GM19035 (cell line): ENCODE measurements at regions not wholly inside any gene's neighbourhood (a gene's known extent, or its start where the extent isn't known, plus 50 kb on each side); places are given as distances from the start of the nearest gene placed in this dataset.
"Not testable (repeated sequence)": the region's sequence is repeated elsewhere in the genome, so short reads cannot be mapped to it uniquely, and the experiment has no call there.

Experiments
- ATAC-seq: cut with Tn5 transposase; IDR thresholded peaks from one replicate; pipeline ENCODE4 v1.9.1; 2021; ENCODE audit not compliant: unreplicated experiment

DNA sequence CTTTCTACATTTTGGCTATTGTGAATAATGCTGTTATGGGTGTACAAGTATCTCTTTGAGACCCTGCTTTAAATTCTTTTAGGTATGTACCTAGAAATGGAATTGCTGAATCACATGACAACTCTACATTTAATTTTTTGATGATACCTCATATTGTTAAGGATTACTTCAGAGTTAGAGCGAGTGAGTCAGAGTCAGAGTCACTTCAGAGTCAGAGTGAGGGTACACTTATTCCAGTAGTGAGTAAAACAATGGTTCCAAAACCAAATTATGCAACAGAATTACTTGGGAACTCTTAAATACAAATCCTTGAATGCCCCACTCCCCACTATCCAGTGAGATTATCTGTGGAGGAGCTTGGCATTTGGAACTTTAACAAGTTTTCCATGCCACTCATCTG is 50.3 kb upstream of the SNRK start:
- no peak for ATAC-seq

DNA sequence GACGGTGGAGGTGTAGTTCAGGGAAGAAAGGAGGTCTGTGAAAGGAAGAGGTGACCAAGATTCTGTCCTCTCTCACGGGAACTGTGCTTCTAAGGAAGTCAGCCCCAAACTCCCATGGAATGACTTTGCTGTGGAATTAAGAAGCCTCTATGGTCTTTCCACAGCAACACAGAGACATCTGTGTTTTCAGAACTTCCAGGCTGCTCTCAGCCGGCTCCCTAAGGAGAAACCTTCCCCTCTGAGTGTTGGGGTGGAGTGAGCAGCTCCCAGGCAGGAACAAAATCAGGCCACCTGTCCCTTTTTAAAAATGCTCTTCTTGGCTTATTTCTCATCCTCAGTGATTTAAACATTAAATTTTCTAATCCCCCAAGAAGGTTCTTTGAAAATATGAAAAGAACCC is 53.3 kb upstream of the SNRK start:
- ATAC-seq = no peak

DNA sequence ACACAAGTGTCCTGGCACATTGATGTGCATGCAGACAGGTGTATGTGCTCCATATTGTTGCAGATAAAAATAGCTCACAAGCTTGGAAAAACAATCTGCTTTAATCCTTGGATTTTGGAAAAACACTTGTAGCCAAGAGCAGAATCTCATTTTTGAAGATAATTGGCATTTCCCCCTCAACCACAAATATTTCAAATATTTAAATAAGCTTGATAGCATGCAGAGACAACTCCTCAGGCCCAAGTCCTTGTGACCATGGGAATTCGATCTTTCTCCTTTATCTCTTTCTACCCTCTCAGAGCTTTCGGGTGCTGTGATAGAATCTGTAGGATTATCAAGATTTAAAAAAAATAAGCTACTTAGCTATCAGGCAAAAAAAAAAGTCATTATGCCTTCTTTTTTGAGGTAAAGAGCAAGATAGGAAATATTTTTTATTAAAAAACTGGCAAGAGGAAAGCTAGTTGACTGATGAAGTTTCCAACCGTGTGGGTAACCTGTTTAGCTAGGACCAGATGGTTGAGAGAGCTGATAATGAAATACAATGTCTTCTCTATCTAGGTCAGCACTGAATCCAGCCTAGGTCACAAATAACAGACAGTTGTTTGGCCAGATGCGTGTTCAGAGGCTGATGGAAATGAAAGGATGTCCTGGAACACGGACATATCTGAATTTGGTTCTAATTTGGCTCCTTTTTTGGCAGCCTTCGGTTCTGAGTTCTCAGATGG is 54.9 kb upstream of the SNRK start:
- ATAC-seq = no peak

DNA sequence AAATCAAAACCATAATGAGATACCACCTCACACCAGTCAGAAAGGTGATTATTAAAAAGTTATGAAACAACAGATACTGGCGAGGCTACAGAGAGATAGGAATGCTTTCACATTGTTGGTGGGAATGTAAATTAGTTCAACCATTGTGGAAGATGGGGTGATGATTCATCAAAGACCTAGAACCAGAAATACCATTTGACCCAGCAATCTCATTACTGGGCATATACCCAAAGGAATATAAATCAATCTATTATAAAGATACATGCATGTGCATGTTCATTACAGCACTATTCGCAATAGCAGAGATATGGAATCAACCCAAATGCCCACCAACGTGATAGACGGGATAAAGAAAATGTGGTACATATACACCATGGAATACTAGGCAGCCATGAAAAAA is 56.5 kb upstream of the SNRK start:
- not testable (repeated sequence) for ATAC-seq

DNA sequence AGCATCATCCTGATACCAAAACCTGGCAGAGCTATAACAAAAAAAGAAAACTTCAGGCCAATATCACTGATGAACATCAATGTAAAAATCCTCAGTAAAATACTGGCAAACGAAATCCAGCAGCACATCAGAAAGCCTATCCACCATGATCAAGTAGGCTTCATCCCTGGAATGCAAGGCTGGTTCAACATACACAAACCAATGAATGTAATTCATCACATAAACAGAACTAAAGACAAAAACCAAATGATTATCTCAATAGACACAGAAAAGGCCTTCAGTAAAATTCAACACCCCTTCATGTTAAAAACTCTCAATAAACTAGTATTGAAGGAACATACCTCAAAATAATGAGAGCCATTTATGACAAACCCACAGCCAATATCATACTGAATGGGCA is 58.7 kb upstream of the SNRK start:
- ATAC-seq = not testable (repeated sequence)

DNA sequence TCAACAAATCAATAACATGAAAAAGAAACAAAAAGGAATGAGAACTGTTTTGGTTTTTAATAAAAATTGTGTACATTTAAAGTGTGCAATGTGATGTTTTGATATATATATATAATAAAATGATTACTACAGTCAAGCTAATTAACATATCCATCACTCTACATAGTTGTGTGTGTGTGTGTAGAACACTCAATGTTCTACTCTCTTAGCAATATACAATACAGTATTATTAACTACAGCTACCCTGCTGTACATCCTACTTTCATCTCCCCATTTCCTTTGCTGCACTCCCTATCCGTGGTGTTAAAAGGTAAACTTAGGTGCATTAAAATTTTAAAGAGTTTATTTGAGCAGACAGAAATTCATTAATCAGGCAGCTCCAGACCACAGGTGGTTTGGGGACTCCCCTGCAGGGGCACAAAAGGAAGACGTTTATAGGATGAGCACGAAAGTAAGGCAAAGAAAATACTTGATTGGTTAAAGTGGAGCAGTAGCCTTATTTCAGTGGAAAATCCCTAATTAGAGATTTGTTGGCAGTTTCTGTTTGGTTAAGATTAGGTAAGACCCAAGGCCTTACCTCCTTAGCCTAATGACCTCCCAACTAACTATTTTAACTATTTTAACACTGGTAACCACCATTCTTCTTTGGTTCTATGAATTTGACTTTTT is 61.8 kb upstream of the SNRK start:
- ATAC-seq = no peak

DNA sequence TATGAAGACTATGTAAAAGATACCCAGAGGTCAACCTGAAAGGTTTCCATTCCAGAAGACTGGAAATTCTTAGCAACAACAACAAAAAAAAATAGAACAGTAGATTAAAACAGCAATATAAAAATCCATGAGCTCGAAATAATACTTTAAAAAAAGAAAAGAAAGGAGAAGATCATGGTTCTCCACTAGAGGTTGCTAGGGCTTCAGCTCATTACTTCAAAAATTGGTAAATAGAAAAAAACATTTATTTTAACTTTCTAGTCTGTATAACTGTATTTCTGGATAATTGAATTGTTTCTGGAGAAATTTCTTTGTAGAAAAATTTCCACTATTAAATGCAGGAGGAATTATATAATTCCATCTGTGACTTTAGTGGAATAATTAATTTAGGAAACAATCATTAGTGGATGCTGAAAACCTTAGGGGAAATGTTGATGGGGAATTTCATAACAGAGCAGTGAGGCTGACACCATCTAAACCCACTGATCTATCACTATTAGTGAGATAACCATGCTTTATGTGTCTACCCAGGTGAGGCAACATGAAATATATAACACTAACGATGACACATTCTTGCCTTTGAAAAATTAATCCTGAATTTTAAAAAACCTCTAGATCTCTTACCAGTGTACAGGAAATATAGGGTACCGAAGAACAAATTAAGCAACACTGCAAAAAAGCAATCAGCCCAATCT is 62.5 kb upstream of the SNRK start:
- ATAC-seq = no peak

DNA sequence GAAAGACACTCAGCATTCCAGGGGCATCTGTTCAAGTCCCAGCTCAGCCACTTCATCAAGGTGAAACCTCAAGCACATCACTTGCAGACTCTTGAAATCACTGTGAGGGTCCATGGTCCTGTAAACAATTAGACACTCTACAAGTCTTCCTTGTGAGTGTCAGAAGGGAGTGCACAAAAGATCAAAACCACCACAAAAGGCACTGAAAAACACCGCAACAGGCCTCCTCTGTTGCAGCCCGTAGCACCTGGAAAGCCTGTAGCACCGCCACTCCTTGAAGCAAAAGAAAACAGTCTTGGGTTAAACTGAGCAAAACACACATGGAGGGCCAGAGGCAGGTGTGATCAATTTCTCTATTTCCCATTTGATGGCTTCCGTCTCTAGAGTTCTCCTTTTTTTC is 63.8 kb upstream of the SNRK start:
- no peak for ATAC-seq

DNA sequence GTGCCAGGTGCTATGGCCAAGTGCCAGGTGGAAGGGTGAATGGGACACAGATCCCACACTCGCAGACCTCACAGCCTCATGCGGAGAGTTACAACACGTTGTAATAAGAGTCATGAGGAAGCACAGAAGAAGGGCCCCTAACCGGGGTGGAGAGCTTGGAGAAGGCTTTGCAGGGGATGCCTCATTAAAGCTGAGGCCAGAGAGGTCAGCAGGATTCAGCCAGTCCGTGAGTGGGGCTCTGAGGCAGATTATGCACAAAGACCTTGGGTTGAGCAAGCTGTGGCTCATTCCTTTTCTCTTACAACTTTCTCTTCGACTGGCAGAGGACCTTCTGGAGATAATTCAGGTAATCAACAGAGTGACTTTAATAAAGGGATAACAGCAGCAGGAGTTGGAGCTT is 65.3 kb upstream of the SNRK start:
- ATAC-seq = no peak

DNA sequence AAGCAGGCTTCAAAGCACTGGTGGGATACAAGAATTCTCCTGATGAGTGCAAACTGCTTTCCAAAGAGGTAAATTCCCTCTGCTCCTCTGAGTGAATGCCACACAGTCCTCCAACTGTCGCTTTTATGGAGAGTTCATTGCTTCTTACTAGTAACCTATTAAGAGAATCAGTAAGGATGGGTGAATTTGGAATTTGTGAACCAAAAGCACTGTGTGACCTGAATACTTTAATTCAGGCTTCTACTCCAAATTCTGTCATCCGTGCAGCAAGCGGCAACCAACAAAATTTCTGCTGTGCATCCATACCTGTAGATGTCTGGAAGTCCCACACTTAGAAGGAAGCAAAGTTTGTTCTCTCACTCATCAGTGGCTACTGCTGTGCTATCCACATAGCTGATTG is 66.7 kb upstream of the SNRK start:
- no peak for ATAC-seq

DNA sequence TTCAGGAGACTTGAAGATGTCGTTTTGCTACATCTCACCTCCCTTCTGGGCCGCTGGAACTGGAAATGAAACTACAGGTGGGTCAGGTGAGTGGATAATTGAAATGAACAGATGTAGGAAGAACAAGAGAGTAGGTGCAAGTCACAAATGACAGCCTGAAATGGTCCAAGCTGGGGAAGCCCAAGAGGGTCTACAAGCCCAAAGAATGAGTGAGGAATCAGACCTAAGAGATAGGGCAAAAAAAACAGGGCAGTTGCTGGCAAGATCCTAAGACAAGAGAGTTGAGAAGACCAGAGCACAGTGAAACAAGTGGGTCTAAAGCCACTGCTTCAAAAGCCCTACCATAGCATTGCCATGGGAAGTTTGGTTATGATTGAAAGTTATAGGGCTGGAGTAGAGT is 67.4 kb upstream of the SNRK start:
- no peak for ATAC-seq

DNA sequence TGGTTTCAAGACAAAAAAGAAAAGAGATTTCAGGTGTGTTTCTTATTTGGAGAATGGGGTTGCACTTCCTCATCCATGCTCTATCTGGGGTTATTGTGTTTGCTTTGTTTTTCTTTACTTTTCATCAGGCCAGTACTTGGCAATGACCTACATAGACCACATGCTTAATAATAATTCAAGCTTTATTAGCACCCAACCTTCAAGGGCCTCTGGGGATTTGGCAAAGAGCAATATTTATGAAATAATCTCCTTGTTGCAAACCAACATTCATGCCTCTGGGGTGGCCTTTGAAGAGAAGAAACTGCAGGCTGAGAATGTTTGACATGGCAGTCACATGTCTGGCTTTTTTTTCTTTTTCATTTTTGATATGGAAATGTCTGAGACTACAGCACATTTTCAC is 68.2 kb upstream of the SNRK start:
- ATAC-seq = no peak

DNA sequence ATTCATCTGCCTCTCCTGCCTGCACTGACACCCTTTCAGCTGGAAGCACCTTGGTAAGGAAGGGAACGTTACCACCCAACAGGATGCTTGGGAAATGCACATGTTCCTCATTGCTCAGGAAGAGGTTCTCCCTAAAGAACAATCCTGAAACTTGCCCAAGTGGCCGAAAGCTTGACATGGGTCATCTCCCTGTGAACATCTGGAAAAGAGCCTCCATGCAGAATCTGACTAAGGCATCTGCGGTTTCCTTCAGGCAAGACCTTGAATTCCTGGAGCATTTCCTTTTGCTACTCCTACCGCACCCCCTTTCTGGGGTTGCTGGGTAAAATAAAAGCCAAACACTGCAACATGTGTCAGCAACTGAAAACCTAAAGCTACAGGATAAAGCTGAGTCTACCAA is 68.7 kb upstream of the SNRK start:
- ATAC-seq = no peak

DNA sequence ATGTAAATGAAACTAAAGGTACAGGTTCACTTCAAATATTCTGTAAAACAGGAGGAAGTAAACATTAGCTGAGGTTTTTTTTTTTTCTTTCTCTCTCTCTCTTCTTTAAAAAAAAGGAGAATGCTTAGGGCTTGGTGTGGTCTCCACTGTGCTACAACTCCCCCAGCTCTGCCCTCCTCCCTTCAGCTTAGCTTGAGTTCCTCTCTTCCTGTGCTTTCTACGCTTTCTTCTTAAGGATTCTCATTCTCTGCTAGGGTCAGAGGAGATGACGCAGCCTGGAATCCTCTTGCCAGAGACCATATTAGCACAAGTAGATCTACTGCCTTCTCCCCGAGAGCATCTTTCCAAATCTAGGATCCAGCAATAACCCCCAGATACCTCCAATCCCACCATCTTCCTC is 69.1 kb upstream of the SNRK start:
- no peak for ATAC-seq

DNA sequence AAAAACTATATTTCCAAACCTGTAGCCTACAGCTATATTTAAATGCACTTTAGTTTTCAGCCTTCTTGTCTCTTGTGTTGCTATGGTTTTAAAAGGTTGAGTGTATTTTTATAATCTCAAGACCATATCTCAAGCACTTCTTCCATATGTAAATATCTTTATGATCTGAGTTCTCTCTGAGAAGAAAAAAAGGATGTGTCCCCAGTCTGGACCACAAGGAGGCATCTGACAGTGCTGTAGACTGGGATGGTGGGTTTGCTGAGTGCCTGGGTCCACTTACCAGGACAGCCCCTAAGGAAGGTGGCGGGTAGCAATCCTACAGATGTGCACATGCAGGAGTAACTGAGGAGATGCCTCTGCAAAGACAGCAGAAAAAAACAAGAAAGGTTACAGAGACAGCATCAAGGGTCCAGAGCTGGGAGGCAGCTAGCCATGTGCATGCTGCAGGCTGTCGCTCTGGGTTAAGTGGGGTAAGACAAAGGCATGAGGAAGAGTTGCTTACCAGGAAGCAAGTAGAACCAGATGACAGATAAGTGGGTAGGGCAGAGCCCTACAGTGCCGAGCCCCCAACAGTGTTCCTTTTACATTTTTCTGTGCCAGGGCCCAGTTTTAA is 70.6 kb upstream of the SNRK start:
- no peak for ATAC-seq

DNA sequence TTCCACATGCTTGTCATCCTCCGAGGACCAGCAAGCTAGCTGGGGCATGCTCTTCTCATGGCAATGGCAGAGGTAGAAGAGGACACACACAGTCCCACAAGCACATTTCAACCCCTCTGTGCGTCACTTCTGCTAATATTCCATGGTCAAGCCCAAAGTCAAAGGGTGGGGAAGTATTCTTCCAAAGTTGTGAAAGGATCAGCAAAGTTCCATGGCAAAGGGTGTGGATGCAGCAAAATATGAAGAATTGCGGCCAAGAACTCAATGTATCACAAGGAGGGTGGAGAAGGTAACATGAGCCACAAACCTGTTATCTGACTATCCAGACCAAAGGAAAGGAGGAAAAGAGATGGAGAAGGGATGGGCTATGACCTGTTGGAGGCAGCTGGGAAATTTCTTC is 71.2 kb upstream of the SNRK start:
- no peak for ATAC-seq

DNA sequence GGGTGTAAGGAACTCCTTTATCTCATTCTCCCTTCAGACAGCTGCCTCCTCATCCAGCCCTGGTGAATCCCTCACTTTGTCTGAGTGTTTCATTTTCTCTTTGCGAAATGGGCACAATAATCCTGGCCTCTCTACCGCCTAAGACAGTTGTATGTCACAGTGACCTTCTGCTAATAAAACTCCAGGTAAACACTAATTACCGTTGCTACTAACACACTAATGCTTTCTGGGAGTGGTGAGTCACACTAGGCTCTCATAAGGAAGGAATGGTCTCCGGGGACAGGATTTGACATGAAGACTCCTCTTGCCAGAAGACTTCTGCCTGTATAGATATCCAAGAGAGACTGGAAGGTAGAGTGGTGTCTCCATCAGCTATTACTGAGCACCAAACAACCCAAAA is 71.7 kb upstream of the SNRK start:
- no peak for ATAC-seq

DNA sequence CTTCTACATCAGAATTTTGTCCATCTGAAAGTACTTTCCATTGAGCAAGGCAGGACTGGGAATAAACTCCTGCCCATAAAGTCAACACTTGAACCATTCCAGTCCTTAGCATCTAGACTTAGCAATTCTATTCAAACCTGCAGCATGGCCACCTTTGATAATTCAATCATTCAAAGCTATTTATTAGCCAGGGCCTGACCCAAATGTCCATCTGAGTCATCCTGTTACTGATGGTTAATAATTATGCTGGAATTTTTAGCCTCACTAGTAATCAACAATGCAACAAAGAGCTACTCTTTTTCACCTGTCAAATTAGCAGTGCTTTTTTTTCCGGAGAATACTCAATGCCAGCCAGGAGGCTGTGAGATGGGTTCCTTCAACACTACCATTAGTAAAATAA is 72.7 kb upstream of the SNRK start:
- no peak for ATAC-seq

DNA sequence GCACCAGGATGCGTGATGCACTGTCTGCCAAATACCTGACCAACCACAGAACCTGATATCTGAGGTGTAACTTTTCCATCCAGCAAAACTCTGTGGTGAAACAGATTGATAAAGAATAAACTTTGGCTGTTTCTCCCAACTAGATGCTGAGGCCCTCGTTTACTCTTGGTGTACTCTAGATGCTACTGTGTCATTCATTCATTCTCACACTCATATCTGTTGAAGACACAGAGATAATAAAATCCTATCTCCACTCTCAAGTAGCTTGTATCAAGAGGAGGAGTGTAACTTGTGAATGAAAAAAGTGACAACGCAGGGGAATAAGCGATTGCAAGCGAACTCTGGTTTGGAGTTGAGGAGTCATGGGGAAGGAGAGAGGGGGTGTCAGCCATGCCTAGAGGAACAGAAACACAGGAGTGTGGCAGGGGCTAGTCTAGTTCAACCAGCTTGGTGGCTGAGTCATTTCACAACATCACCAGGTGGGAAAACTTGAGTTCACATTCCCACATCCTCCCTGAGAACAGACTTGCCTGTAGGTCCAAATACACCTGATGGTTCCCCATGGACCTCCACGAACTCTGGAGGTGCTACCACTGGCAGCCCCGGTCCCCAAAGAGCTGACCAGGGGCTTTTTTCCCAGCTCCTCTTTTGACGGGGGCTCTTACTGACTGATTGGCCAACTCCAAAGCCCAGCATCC is 73.3 kb upstream of the SNRK start:
- no peak for ATAC-seq

DNA sequence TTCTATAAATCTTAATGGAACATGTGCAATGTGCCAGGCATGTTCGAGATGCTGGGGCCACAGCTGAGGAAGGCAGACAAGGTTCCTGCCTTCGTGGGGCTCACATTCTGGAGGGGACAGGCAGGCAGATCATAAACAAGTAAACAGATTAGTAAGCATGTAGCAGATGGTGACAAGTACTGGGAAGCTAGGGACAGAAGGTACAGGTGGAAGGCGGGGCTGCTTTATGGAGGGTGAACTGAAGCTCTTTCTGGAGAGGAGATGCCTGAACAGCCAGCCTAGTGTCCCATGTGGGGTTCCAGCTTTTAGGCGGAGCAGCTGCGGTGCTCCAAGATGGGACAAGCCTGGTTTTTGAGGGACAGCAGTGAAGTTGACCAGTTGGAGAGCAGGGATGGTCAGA is 74.7 kb upstream of the SNRK start:
- ATAC-seq = no peak
